ENCODE measurements at regions not wholly inside any gene's neighbourhood (a gene's known extent, or its start where the extent isn't known, plus 50 kb on each side); places are given as distances from the start of the nearest gene placed in this dataset.

DNA sequence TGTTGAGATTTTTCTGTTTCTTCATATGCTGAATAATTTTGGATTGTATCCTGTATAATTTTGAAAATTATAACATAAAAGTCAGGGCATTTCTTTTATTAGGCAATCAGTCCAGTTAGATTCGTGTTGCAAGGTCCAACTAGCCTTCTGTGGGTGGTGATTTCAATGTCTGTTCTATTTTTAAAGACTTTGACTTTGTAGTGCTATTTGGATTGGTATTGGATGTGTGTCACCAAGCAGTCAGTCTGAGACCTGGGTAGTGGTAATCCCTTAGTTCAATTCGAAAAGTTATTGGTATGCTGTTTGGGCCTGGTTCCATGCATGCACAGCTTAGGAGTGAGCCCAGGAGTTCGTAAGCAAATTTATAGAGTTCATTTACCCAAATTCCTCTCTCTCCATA, 82.2 kb downstream of the EPDR1 start:
- H3K27ac Mint-ChIP-seq, result no peak overlapping the region
- H3K9me3 Mint-ChIP-seq, result no peaks in the 10 kb centered on the region
- no peaks in the 10 kb centered on the region for H3K4me1 Mint-ChIP-seq
- DNase-seq, result no peak
- H3K27me3 Mint-ChIP-seq, result no peaks in the 10 kb centered on the region
- no peaks in the 10 kb centered on the region for H3K36me3 Mint-ChIP-seq (ENCODE audit: low read depth)
- ChIA-PET CTCF (no interaction called here), POLR2A (no interaction called here)
- no peak overlapping the region for H3K4me3 Mint-ChIP-seq

- POLR2A ChIA-PET, result no interaction called here
- Mint-ChIP-seq H3K9me3 (no peaks in the 10 kb centered on the region), H3K27ac (no peak overlapping the region), H3K36me3 (ENCODE audit: low read depth) (no peaks in the 10 kb centered on the region), H3K4me1 (no peaks in the 10 kb centered on the region), H3K4me3 (no peak overlapping the region), H3K27me3 (peaks cover 3% of the 10 kb centered on the region)
- no peak for DNase-seq
- CTCF ChIA-PET, result no interaction called here
These were observed 86.1 kb downstream of the EPDR1 start for GRCh38 chr7:38006559-38006958.

DNA sequence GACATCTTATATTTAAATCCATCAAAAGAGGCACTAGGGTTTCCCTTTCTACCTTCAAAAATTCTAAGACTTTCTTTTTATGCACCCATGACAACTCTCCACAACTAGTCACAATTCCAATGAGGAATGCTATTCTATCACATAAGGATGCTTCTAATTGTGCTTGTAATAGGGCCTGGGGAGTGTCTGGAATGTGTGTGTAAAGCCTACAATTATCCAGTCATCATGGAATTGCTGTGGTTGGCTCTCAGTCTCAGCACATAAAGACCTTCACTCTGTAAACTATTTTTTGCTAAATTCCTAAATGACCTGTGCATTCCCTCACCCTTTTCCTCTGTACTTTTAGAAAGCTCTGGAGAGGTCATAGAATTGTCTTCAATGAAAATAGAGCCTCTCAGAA, 86.7 kb downstream of the EPDR1 start:
- Mint-ChIP-seq H3K27me3 (peaks cover 3% of the 10 kb centered on the region), H3K27ac (no peak overlapping the region), H3K9me3 (no peaks in the 10 kb centered on the region), H3K4me3 (no peak overlapping the region), H3K36me3 (ENCODE audit: low read depth) (no peaks in the 10 kb centered on the region), H3K4me1 (no peaks in the 10 kb centered on the region)
- ChIA-PET CTCF (no interaction called here), POLR2A (no interaction called here)
- DNase-seq, result no peak

DNA sequence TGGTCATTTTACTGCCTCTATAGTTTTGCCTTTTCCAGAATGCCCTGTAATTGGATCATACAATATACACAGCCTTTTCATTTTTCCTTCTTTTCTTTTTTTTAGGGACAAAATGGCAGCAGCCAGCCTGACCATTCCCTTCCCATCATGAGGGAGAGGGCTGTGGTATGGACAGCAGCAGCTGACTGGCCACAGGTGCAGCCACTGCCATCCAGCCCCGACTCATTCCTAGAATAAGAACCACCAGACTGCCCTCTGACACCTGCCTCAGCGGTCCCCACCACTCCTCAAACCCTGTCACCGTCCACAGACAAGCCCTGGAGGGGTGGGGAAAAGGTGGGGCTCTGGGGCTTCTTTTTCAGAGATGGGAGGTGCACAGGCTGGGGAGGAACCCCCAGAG, 92.8 kb downstream of the EPDR1 start:
- Mint-ChIP-seq H3K27me3 (peaks cover 7% of the 10 kb centered on the region), H3K4me3 (no peak overlapping the region), H3K27ac (no peak overlapping the region), H3K9me3 (no peaks in the 10 kb centered on the region), H3K36me3 (ENCODE audit: low read depth) (no peaks in the 10 kb centered on the region), H3K4me1 (no peaks in the 10 kb centered on the region)
- ChIA-PET POLR2A (no interaction called here), CTCF (no interaction called here)
- no peak for DNase-seq

DNA sequence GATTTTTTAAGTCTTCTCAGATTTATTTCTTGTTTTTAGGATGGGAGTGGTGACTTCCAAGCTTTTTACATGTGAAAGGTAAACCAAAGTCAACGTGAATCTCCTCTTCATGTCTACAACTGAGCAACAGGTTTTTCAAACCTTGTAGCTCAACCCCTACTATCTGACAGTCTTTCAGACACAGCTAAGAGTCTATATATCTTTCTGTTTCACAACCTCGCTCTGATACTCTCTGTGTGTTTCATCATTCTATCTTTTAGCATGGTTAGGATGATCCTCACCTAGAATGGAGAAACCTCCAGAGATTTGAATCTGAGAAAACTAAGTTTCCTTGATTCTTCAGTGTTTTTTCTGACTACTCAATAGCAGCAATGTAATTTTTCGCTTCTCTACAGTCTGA, 96.1 kb downstream of the EPDR1 start:
- DNase-seq, result no peak
- CTCF ChIA-PET, result no interaction called here
- H3K36me3 Mint-ChIP-seq (ENCODE audit: low read depth), result no peaks in the 10 kb centered on the region
- POLR2A ChIA-PET, result no interaction called here
- no peak overlapping the region for H3K4me3 Mint-ChIP-seq
- H3K27ac Mint-ChIP-seq, result no peak overlapping the region
- H3K27me3 Mint-ChIP-seq, result peaks cover 4% of the 10 kb centered on the region
- no peaks in the 10 kb centered on the region for H3K4me1 Mint-ChIP-seq
- no peaks in the 10 kb centered on the region for H3K9me3 Mint-ChIP-seq

- no peaks in the 10 kb centered on the region for H3K4me1 Mint-ChIP-seq
- no peak overlapping the region for H3K4me3 Mint-ChIP-seq
- no peaks in the 10 kb centered on the region for H3K36me3 Mint-ChIP-seq (ENCODE audit: low read depth)
- no peaks in the 10 kb centered on the region for H3K9me3 Mint-ChIP-seq
- DNase-seq, result no peak
- ChIA-PET CTCF (no interaction called here), POLR2A (no interaction called here)
- H3K27me3 Mint-ChIP-seq, result peaks cover 4% of the 10 kb centered on the region
- H3K27ac Mint-ChIP-seq, result no peak overlapping the region
These were observed 96.9 kb downstream of the EPDR1 start for GRCh38 chr7:38017320-38017719.

DNA sequence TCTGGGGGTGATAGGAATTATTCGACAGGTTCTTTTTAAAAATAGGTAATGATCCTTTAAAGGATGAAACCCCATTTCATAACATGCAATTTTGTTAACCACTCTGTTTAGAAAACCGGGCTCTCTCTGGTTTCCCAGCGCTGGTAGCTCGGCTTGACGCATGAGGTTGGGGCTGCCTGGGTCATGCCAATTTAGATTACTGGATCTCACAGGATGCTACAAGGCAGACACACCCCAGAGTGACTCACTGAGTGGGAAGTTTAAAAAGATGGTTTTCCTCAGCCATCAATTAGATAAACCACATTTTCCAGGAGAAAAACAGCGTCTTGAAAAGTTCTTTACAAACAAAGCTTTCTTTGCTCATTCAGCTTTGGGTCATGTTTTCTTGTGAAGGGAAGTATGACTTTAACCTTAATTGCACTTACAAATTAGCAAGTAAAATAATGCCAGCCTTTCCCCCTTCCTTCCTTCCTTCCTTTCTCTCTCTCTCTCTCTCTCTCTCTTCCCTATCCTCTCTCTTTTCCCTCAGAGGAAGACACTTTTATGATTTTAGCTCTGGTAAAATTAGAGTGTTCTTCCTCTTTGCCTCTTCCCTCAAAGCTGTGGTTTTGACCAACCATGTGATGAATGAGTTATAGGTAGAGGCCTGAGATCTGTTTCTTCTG, 99.8 kb downstream of the EPDR1 start:
- H3K27ac Mint-ChIP-seq, result no peak overlapping the region
- CTCF ChIA-PET, result no interaction called here
- H3K9me3 Mint-ChIP-seq, result no peaks in the 10 kb centered on the region
- no peaks in the 10 kb centered on the region for H3K36me3 Mint-ChIP-seq (ENCODE audit: low read depth)
- no peak overlapping the region for H3K4me3 Mint-ChIP-seq
- POLR2A ChIA-PET, result no interaction called here
- H3K4me1 Mint-ChIP-seq, result no peaks in the 10 kb centered on the region
- peaks cover 5% of the 10 kb centered on the region for H3K27me3 Mint-ChIP-seq
- DNase-seq, result no peak

DNA sequence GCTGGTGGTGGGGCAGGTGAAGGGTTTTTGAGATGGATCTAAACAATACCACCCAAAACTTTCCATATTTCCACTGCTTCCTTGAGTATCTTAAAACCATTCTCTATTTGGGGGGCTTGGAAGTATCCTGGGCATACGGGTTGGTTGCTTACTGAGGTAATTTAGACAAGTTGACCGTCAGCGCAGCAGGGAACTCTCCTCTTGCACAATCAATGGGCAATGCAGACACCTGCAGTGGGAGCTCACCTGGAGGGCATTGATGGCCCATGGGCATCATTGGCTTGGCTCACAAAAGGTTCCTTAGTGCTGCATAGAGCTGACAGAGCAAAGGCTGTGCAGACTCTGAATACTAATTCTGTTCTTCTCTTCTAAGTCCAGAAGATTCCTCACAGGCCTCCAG, 101.5 kb downstream of the EPDR1 start:
- Mint-ChIP-seq H3K27ac (no peak overlapping the region), H3K9me3 (no peaks in the 10 kb centered on the region), H3K27me3 (peaks cover 5% of the 10 kb centered on the region), H3K4me1 (no peaks in the 10 kb centered on the region), H3K36me3 (ENCODE audit: low read depth) (no peaks in the 10 kb centered on the region), H3K4me3 (no peak overlapping the region)
- ChIA-PET CTCF (no interaction called here), POLR2A (no interaction called here)
- DNase-seq, result no peak

- H3K9me3 Mint-ChIP-seq, result no peaks in the 10 kb centered on the region
- no peak overlapping the region for H3K27ac Mint-ChIP-seq
- H3K27me3 Mint-ChIP-seq, result peaks cover 2% of the 10 kb centered on the region
- no peaks in the 10 kb centered on the region for H3K4me1 Mint-ChIP-seq
- no peaks in the 10 kb centered on the region for H3K36me3 Mint-ChIP-seq (ENCODE audit: low read depth)
- ChIA-PET CTCF (no interaction called here), POLR2A (no interaction called here)
- DNase-seq, result no peak
- H3K4me3 Mint-ChIP-seq, result no peak overlapping the region
These were observed 105.4 kb downstream of the EPDR1 start for GRCh38 chr7:38025815-38026214.

DNA sequence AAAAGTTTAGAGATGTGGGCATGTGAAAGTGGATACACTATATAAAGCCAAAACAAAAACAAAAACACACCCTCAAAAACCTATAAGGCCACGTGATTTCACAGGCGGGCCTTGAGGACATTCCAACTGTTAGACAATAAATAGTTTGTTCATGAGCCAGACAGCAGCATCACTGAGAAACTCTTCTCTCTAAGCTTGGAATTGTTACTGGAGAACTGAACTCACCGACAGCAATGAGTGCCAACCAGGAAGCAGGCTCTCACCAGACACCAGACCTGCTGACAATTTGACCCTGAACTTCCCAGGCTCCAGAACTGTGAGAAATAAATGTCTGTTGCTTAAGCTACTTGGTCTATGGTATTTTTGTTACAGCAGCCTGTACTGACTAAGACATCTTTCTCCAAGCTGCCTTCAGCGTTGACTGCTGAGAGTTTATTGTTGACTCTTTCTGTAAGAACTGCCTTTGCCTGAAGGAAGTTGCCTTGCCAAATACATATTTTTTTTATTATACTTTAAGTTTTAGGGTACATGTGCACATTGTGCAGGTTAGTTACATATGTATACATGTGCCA, 107.5 kb downstream of the EPDR1 start:
- H3K9me3 Mint-ChIP-seq, result no peaks in the 10 kb centered on the region
- ChIA-PET CTCF (no interaction called here), POLR2A (no interaction called here)
- H3K36me3 Mint-ChIP-seq (ENCODE audit: low read depth), result no peaks in the 10 kb centered on the region
- H3K4me3 Mint-ChIP-seq, result no peak overlapping the region
- H3K27me3 Mint-ChIP-seq, result peaks cover 2% of the 10 kb centered on the region
- H3K4me1 Mint-ChIP-seq, result no peaks in the 10 kb centered on the region
- no peak for DNase-seq
- no peak overlapping the region for H3K27ac Mint-ChIP-seq

- CTCF ChIA-PET, result no interaction called here
- POLR2A ChIA-PET, result no interaction called here
- no peak for DNase-seq
These were observed 113.8 kb downstream of the EPDR1 start for GRCh38 chr7:38034062-38034908.

DNA sequence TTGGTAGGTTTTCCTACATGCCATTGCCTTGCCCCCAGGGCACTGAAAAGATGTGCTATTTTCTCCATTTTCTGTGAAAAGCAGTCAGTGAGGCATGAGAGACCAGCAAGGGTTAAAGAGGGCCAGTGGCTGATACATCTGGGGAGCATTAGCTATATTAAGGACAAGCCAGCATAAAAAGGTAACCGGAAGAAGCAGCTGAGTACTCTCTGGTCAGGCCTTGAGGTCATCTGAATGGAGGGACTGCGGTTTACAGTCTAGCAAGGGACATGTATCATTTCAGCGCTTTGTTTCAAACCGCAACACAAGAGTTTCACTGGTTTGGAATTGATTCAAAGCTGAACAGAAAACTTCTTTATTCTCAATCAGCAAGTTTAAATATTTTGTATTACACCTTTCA, 120.4 kb downstream of the EPDR1 start:
- Mint-ChIP-seq H3K4me1 (no peaks in the 10 kb centered on the region), H3K4me3 (no peak overlapping the region), H3K27me3 (peaks cover 3% of the 10 kb centered on the region), H3K27ac (no peak overlapping the region), H3K36me3 (ENCODE audit: low read depth) (no peaks in the 10 kb centered on the region), H3K9me3 (no peaks in the 10 kb centered on the region)
- CTCF ChIA-PET, result no interaction called here
- POLR2A ChIA-PET, result no interaction called here
- DNase-seq, result no peak

More at GRCh38 chr7:38034062-38034908, 113.8 kb downstream of the EPDR1 start:
- H3K36me3 Mint-ChIP-seq (ENCODE audit: low read depth), result no peaks in the 10 kb centered on the region
- H3K4me1 Mint-ChIP-seq, result no peaks in the 10 kb centered on the region
- no peaks in the 10 kb centered on the region for H3K9me3 Mint-ChIP-seq
- no peaks in the 10 kb centered on the region for H3K27me3 Mint-ChIP-seq
- H3K4me3 Mint-ChIP-seq, result no peak overlapping the region
- H3K27ac Mint-ChIP-seq, result no peak overlapping the region

- ChIA-PET POLR2A (no interaction called here), CTCF (no interaction called here)
- Mint-ChIP-seq H3K4me1 (no peaks in the 10 kb centered on the region), H3K36me3 (ENCODE audit: low read depth) (no peaks in the 10 kb centered on the region), H3K4me3 (no peak overlapping the region), H3K27me3 (peaks cover 5% of the 10 kb centered on the region), H3K9me3 (no peaks in the 10 kb centered on the region), H3K27ac (no peak overlapping the region)
- DNase-seq, result no peak
These were observed 128.4 kb upstream of the STARD3NL start for GRCh38 chr7:38049679-38050078.

GRCh38 chr7:38051311-38051710, 126.7 kb upstream of the STARD3NL start:
- ChIA-PET CTCF (no interaction called here), POLR2A (no interaction called here)
- DNase-seq, result no peak
- Mint-ChIP-seq H3K36me3 (ENCODE audit: low read depth) (no peaks in the 10 kb centered on the region), H3K9me3 (no peaks in the 10 kb centered on the region), H3K4me3 (no peak overlapping the region), H3K4me1 (no peaks in the 10 kb centered on the region), H3K27me3 (peaks cover 2% of the 10 kb centered on the region), H3K27ac (no peak overlapping the region)
